ENCODE measurements at regions not wholly inside any gene's neighbourhood (a gene's known extent, or its start where the extent isn't known, plus 50 kb on each side); places are given as distances from the start of the nearest gene placed in this dataset.

GRCh38 chr15:87626860-87627259, 629.7 kb downstream of the NTRK3 start:
- 79 to 88% (median 85%) methylated on average over 4 of the region's 4 CpGs for WGBS, 5 donors
- intact Hi-C loops (cut with DNase I; ENCODE audit: low total_unique reads): no loop called here
- H3K9me3 ChIP-seq: peaks cover 0 to 5% (median 0%) of the 10 kb centered on the region in 8 donors
- TF ChIP-seq POLR2AphosphoS5 (IDR thresholded peaks at IDR 0.05) (no peak), POLR2A (IDR thresholded peaks at IDR 0.05) (no peak), CTCF (IDR thresholded peaks at IDR 0.05 in 8 of 11, conservative IDR thresholded peaks at IDR 0.05 in 3 of 11) (no peak)
- no peak for DNase-seq
- no peaks in the 10 kb centered on the region for H3K36me3 ChIP-seq
- H3K27me3 ChIP-seq (replicated peaks in 1 of 7): no peaks in the 10 kb centered on the region
- no peak overlapping the region for H3K4me3 ChIP-seq
- H3K27ac ChIP-seq: no peak overlapping the region
- no peaks in the 10 kb centered on the region for H3K4me1 ChIP-seq

- intact Hi-C loops (cut with DNase I; ENCODE audit: low total_unique reads): no loop called here
- Histone ChIP-seq H3K4me3 (no peak overlapping the region), H3K27ac (no peak overlapping the region), H3K4me1 (no peaks in the 10 kb centered on the region), H3K9me3 (peaks cover 0 to 9% (median 0%) of the 10 kb centered on the region in 8 donors), H3K36me3 (no peaks in the 10 kb centered on the region), H3K27me3 (replicated peaks in 1 of 7) (no peaks in the 10 kb centered on the region)
- TF ChIP-seq CTCF (IDR thresholded peaks at IDR 0.05 in 8 of 11, conservative IDR thresholded peaks at IDR 0.05 in 3 of 11) (no peak), POLR2A (IDR thresholded peaks at IDR 0.05) (no peak), POLR2AphosphoS5 (IDR thresholded peaks at IDR 0.05) (no peak)
- DNase-seq: no peak
- WGBS, 5 donors: 53 to 62% (median 53%) methylated on average over 6 of the region's 6 CpGs
Observed at GRCh38 chr15:87623832-87624231, 632.7 kb downstream of the NTRK3 start.

GRCh38 chr15:87620393-87620792, 636.1 kb downstream of the NTRK3 start:
- intact Hi-C loops (cut with DNase I; ENCODE audit: low total_unique reads): no loop called here
- Histone ChIP-seq H3K36me3 (no peaks in the 10 kb centered on the region), H3K4me3 (no peak overlapping the region), H3K9me3 (peaks cover 0 to 9% (median 0%) of the 10 kb centered on the region in 8 donors), H3K27me3 (replicated peaks in 1 of 7) (no peaks in the 10 kb centered on the region), H3K4me1 (no peaks in the 10 kb centered on the region), H3K27ac (no peak overlapping the region)
- no peak for TF ChIP-seq POLR2AphosphoS5 (IDR thresholded peaks at IDR 0.05)
- no peak for TF ChIP-seq CTCF (IDR thresholded peaks at IDR 0.05 in 8 of 11, conservative IDR thresholded peaks at IDR 0.05 in 3 of 11)
- TF ChIP-seq POLR2A (IDR thresholded peaks at IDR 0.05): no peak
- WGBS, 5 donors: 95 to 100% (median 96%) methylated on average over 2 of the region's 2 CpGs
- DNase-seq: no peak

- 75 to 80% (median 76%) methylated on average over 9 of the region's 9 CpGs for WGBS, 5 donors
- TF ChIP-seq CTCF (IDR thresholded peaks at IDR 0.05 in 8 of 11, conservative IDR thresholded peaks at IDR 0.05 in 3 of 11): no peak
- TF ChIP-seq POLR2AphosphoS5 (IDR thresholded peaks at IDR 0.05): no peak
- no peak for TF ChIP-seq POLR2A (IDR thresholded peaks at IDR 0.05)
- H3K4me1 ChIP-seq: no peaks in the 10 kb centered on the region
- no peak overlapping the region for H3K27ac ChIP-seq
- no peak overlapping the region for H3K4me3 ChIP-seq
- H3K9me3 ChIP-seq: peaks cover 0 to 9% (median 0%) of the 10 kb centered on the region in 8 donors
- intact Hi-C loops (cut with DNase I; ENCODE audit: low total_unique reads): no loop called here
- no peak for DNase-seq
- no peaks in the 10 kb centered on the region for H3K36me3 ChIP-seq
- H3K27me3 ChIP-seq (replicated peaks in 1 of 7): no peaks in the 10 kb centered on the region
Observed at GRCh38 chr15:87619161-87619960, 637.2 kb downstream of the NTRK3 start.
